Keratinocyte (primary cell): ENCODE measurements at regions not wholly inside any gene's neighbourhood (a gene's known extent, or its start where the extent isn't known, plus 50 kb on each side); places are given as distances from the start of the nearest gene placed in this dataset.

Experiments
- CTCF ChIP-seq, 3 experiments: IDR thresholded peaks in 1 of 3; conservative IDR thresholded peaks in 1 of 3; optimal IDR thresholded peaks in 1 of 3; 2 replicates in 2 of 3; 3 replicates in 1 of 3; pipeline versions ENCODE3 to v1.5.1; 2011; ENCODE audit warnings: low read length in 3 of 3, mild to moderate bottlenecking in 3 of 3, moderate library complexity in 2 of 3, control low read depth in 1 of 3, inconsistent platforms in 1 of 3; ENCODE audit not compliant: insufficient read depth in 2 of 3; ENCODE audit errors: extremely low read depth in 1 of 3
- EZH2 ChIP-seq: IDR thresholded peaks from one replicate; pipeline ENCODE4 v1.6.1; 2012; ENCODE audit warnings: inconsistent platforms, mild to moderate bottlenecking, low read length, moderate library complexity

GRCh38 chr5:155987265-155987810 lies 339.6 kb upstream of the SGCD start:
- TF ChIP-seq CTCF (optimal IDR thresholded peaks at IDR 0.05 in 1 of 3, IDR thresholded peaks at IDR 0.05 in 1 of 3, conservative IDR thresholded peaks at IDR 0.05 in 1 of 3; ENCODE audit: extremely low read depth in 1 of 3, insufficient read depth in 2 of 3, low read length in 3 of 3) (no peak), EZH2 (no peak)
